NCI-H1930 (cell line): ENCODE measurements at regions not wholly inside any gene's neighbourhood (a gene's known extent, or its start where the extent isn't known, plus 50 kb on each side); places are given as distances from the start of the nearest gene placed in this dataset.

Source experiments
- DNase-seq, 2 experiments: peaks; one replicate each; lab custom pipeline; 2025; lab: John Stamatoyannopoulos, UW

DNA sequence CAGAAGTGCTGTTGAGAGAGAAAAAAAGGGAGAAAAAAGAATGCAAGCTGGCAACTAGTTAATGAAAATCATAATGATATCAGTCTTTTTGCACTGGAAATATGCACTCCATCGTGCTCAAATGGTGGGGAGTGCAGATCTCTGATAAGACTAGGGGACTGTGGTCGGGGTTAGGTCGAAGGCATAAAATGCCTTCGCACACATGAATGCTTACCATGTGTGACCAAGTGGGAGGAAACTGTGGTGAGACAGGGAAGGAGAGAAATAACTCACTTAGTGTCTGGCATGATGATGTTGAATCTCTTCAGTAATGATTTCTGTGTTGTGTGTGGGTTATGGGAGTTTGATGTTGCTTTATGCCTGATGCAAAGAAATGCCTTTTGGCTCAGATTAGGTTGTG is 358.9 kb downstream of the FBXO8 start:
- no peak for DNase-seq

DNA sequence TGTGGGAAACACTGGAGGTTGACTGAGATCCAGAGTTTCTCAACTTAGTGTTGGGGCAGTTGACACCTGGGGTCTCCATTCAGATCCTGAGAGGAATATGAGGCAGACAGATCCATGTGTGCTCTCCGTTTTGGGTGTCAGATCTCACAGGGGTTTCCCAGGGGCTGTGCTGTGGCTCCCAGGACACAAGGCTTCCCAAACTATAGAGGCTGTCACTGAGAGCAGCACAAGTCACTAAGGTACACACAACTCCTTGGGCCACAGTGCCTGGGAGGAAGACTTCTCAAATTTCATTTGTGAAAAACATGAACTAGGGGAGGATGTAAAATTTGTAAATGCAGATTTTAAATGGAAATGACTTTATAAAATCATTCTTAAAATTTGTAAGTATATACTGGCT is 363.6 kb downstream of the FBXO8 start:
- DNase-seq = no peak

GRCh38 chr4:173919196-173919595 is 364.3 kb downstream of the FBXO8 start:
- DNase-seq = no peak

GRCh38 chr4:173917255-173917960 is 366.1 kb downstream of the FBXO8 start:
- no peak for DNase-seq

- no peak for DNase-seq
These were observed 370.0 kb downstream of the FBXO8 start for GRCh38 chr4:173913496-173913895.

DNA sequence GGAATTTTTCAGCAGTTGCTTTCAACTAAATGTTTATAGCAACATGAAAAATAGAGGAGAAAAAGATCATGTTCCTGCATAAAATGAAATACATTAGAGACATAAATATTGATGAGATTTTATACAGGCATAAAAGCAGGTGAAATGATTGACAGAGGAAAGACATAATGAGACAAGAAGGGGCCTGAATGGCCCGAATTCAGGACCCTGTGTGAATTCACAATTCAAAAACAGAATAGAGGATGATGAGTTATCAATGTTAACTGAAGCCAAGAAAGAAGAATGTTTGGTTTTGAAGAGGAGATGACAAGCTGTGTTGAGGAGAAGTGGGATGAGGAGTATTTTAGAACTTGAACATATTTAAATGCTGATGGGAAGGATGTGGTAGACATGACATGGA is 371.1 kb downstream of the FBXO8 start:
- DNase-seq = no peak

GRCh38 chr4:173910891-173911290 is 372.6 kb downstream of the FBXO8 start:
- no peak for DNase-seq

DNA sequence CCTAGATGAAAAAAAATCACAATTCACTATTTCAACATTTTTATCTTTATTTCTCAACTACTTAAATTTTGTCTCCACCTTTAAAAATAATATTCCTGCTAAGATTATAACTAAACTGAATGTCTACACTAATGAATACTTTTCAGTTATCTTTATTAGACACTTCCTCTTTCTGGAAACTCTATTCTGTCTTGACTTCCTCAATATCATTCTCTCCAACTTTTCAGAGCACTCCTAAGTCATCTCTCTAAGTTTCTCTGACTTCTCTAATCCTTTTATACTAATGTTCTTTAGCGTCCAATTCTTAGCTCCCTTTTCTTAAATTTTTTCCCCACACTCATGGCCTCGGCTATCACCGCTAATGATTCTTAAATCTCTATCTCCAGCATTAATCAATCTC is 374.2 kb downstream of the FBXO8 start:
- DNase-seq = no peak

DNA sequence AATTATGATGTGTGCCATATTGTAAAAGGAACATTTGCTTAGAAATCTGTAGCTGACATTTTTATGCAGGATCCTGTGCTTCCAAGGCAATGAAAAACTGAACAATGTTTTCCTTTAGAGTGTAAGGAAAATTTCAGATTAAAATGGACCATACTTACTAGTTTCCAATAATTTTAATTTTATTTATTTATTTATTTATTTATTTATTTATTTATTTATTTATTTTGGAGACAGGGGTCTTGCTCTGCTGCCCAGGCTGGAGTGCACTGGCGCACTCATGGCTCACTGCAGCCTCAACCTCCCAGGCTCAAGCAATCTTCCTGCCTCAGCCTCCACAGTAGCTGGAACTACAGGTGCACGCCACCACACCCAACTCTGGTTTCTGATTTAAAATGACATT is 369.8 kb upstream of the HAND2 start:
- DNase-seq = no peak

GRCh38 chr4:173891072-173891471 is 361.0 kb upstream of the HAND2 start:
- no peak for DNase-seq

DNA sequence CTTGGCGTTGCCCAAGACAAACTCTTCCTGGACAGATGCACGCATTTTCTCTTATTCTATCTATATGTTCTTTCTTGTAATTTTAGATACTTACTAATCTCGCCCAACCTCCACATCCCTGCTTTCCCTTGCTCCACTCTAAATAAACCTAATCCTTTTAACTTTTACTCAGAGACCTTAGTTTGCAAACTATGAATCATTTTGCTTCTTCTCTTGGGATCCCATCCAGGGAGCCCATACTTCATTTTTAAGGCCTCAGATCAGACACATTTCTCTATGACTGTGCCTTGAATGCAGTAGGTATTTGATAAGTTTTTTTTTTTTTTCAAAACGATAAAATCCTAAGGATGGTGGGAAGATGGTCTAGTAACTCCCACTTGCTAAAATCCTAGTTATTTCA is 353.8 kb upstream of the HAND2 start:
- DNase-seq = no peak

DNA sequence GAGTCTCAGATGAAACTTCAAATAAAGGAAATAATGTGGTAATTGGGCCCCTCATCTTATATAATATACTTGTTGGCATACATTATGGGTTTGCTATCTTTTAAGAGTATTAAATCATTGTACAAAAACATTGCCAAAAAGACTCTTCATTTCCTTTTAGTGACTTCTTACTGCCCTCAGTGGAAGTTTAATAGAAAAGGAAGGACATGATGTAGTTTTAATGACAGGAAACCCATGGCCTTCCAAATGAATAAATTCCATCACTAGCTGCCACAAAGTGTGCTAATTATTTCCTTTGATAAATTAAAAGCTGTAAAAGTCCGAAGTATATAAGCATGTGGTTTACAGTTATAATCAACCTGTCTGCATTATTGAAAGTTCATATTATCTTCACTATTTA is 350.9 kb upstream of the HAND2 start:
- DNase-seq = no peak

GRCh38 chr4:173879509-173879908 is 349.5 kb upstream of the HAND2 start:
- DNase-seq = no peak

DNA sequence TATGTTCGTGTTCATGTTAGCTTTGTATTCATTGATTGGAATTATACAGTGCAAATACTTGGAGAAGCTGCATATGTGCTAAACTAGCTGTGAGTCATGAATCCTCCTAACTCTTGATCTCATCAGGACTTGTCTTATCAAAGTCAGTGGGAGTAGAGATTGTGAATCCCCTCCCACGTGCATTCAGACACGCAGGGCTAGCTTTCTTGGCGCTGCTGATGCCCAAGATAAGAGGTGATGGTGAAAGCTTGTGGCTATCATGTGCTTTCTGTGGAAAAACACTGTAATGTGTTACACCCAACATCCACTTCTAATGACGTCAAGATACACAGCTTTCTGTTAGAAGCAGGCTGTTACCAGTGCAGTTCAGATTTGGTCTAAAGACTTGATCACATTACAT is 348.7 kb upstream of the HAND2 start:
- DNase-seq = no peak

- DNase-seq = no peak
These were observed 341.6 kb upstream of the HAND2 start for GRCh38 chr4:173871643-173872042.

DNA sequence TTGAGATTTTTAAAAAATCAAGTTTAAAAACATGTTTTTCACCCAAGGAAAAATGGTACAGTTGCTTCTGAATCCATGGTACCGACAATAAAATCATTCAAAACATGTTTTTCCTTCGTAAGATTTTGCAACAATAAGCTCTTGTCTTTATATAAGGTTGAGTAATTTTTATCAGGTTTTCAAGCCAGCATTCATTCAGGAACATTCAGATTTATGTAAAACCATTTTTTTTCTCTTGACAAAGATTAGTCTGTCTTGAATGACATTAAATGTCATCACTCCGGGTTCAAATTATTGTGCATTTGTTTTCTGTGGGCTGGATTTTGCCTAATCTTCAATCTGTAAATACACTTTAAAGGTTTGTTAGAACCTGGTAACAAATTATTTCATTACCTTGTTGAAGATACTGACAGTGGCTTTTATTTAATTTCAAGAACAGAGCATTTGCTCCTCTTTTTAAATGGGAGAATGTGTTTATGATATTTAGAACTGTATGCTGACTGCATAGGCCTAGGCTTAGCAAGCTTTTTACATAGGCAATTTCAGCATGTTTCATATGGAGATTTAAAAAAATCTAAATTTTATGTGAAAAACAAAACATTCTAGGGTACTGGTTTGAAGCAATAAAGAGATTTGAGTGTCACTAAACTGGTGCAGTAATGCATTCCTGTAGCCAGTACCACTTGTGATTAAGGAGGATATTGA is 336.4 kb upstream of the HAND2 start:
- DNase-seq = no peak

DNA sequence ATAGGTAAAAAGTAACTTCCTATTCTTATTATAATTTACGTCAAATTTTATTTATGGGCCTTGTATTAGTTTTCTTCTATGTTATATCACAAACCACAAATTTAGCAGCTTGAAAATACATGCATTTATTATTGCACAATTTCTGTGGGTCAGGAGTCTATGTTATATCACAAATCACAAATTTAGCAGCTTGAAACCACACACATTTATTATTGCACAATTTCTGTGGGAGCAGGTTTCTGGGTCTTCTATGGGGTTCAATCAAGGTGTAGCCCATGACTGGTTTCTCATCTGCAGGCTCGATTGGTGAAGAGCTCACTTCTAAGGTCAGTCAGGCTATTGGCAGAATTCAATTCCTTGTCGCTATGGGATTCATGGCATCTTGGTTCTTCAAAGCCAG is 332.7 kb upstream of the HAND2 start:
- no peak for DNase-seq

- no peak for DNase-seq
These were observed 330.1 kb upstream of the HAND2 start for GRCh38 chr4:173860094-173860493.

- no peak for DNase-seq
These were observed 329.2 kb upstream of the HAND2 start for GRCh38 chr4:173859091-173859713.

- no peak for DNase-seq
These were observed 328.4 kb upstream of the HAND2 start for GRCh38 chr4:173858471-173858870.

GRCh38 chr4:173857828-173858227 is 327.8 kb upstream of the HAND2 start:
- DNase-seq = no peak

GRCh38 chr4:173855015-173855414 is 325.0 kb upstream of the HAND2 start:
- DNase-seq = no peak

DNA sequence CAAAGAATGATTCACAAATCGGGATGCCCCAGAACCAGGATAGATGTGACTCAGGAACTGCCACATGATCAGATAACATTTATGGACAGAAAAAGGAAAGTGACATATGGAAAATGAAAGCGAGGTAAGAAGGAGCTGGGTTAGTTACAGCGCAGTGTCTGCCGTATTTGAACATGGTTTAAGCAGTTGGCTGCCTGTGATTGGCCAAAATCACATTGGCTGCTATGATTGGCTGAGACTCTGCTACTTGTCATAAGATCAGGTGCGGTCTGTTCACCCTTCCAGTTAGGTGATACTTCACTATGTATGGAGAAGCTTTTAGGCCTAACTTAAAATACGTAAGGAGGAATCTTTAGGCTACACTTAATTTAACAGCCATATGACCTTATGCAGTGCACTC is 322.7 kb upstream of the HAND2 start:
- DNase-seq = no peak
